ENCODE measurements at regions not wholly inside any gene's neighbourhood (a gene's known extent, or its start where the extent isn't known, plus 50 kb on each side); places are given as distances from the start of the nearest gene placed in this dataset.

GRCh38 chr6:1257778-1258177 is 54.1 kb upstream of the FOXQ1 start:
- no peak for DNase-seq

- no peak for DNase-seq
These were observed 55.4 kb upstream of the FOXQ1 start for GRCh38 chr6:1256435-1257008.

- DNase-seq, result no peak
These were observed 56.1 kb upstream of the FOXQ1 start for GRCh38 chr6:1255636-1256365.

- no peak for DNase-seq
These were observed 57.6 kb upstream of the FOXQ1 start for GRCh38 chr6:1254326-1254725.

- DNase-seq, result no peak
These were observed 58.1 kb upstream of the FOXQ1 start for GRCh38 chr6:1253816-1254215.

GRCh38 chr6:1251198-1252155 is 60.4 kb upstream of the FOXQ1 start:
- no peak for DNase-seq

GRCh38 chr6:1250489-1251197 is 61.3 kb upstream of the FOXQ1 start:
- no peak for DNase-seq

GRCh38 chr6:1247894-1248293 is 64.0 kb upstream of the FOXQ1 start:
- DNase-seq, result no peak

GRCh38 chr6:1247056-1247455 is 64.8 kb upstream of the FOXQ1 start:
- no peak for DNase-seq

- no peak for DNase-seq
These were observed 67.0 kb upstream of the FOXQ1 start for GRCh38 chr6:1244941-1245340.

GRCh38 chr6:1244278-1244677 is 67.6 kb upstream of the FOXQ1 start:
- DNase-seq, result no peak

- no peak for DNase-seq
These were observed 69.5 kb upstream of the FOXQ1 start for GRCh38 chr6:1242446-1242845.

- DNase-seq, result no peak
These were observed 69.9 kb upstream of the FOXQ1 start for GRCh38 chr6:1242021-1242420.

GRCh38 chr6:1240766-1241318 is 71.1 kb upstream of the FOXQ1 start:
- no peak for DNase-seq

- no peak for DNase-seq
These were observed 72.1 kb upstream of the FOXQ1 start for GRCh38 chr6:1239805-1240204.

- no peak for DNase-seq
These were observed 73.9 kb upstream of the FOXQ1 start for GRCh38 chr6:1238040-1238439.

- DNase-seq, result no peak
These were observed 74.3 kb upstream of the FOXQ1 start for GRCh38 chr6:1237636-1238035.

- DNase-seq, result no peak
These were observed 76.1 kb upstream of the FOXQ1 start for GRCh38 chr6:1235825-1236224.

- no peak for DNase-seq
These were observed 78.0 kb upstream of the FOXQ1 start for GRCh38 chr6:1233924-1234323.

- DNase-seq, result no peak
These were observed 79.3 kb upstream of the FOXQ1 start for GRCh38 chr6:1232578-1232977.

- DNase-seq, result no peak
These were observed 80.0 kb upstream of the FOXQ1 start for GRCh38 chr6:1231941-1232340.

GRCh38 chr6:1230689-1231605 is 81.0 kb upstream of the FOXQ1 start:
- DNase-seq, result no peak

All from CD4-positive, alpha-beta T cell treated with Interleukin-1 beta for 1 hour (primary cell).